ENCODE measurements at regions not wholly inside any gene's neighbourhood (a gene's known extent, or its start where the extent isn't known, plus 50 kb on each side); places are given as distances from the start of the nearest gene placed in this dataset.

- ChIA-PET SMC1A (ENCODE audit: uncharacterized antibody, unreplicated experiment) (no interaction called here), POLR2A (no interaction called here), CTCF (no interaction called here), RAD21 (ENCODE audit: unreplicated experiment) (no interaction called here)
- Histone ChIP-seq H2AFZ (ENCODE audit: control insufficient read depth, low read depth, low read length) (no peak overlapping the region), H3K4me2 (ENCODE audit: control insufficient read depth, insufficient read depth) (no peak overlapping the region), H3K4me3 (no peak overlapping the region), H3K79me2 (ENCODE audit: control insufficient read depth, insufficient read depth, low read length) (no peaks in the 10 kb centered on the region), H3K27me3 (replicated peaks in 1 of 2; ENCODE audit: control insufficient read depth in 2 of 2, insufficient read depth in 2 of 2, low read length in 1 of 2) (no peaks in the 10 kb centered on the region), H3K27ac (ENCODE audit: control insufficient read depth, insufficient read depth) (no peak overlapping the region), H3K9ac (ENCODE audit: control insufficient read depth, insufficient read depth, low read length) (no peak overlapping the region), H4K20me1 (ENCODE audit: control insufficient read depth, insufficient read depth) (no peaks in the 10 kb centered on the region), H3K4me1 (ENCODE audit: control insufficient read depth, insufficient read depth, low read length) (no peaks in the 10 kb centered on the region), H3K36me3 (ENCODE audit: control insufficient read depth in 2 of 2, insufficient read depth in 2 of 2, low read length in 1 of 2) (no peaks in the 10 kb centered on the region), H3K9me3 (replicated peaks; ENCODE audit: control insufficient read depth, insufficient read depth, low read length) (no peaks in the 10 kb centered on the region; the same call in 2 of the 3 replicates)
- intact Hi-C loops (cut with micrococcal nuclease; ENCODE audit: unreplicated experiment): no loop called here
- in situ Hi-C loops (cut with MboI): no loop called here
- TF ChIP-seq ZBTB33 (IDR thresholded peaks at IDR 0.05) (no peak), SREBF2 (IDR thresholded peaks at IDR 0.05; ENCODE audit: low read length) (no peak), BACH1 (IDR thresholded peaks at IDR 0.05; ENCODE audit: borderline replicate concordance) (no peak), PAX5 (IDR thresholded peaks at IDR 0.05; ENCODE audit: borderline replicate concordance, low read depth, low read length) (no peak), SMC3 (IDR thresholded peaks at IDR 0.05; ENCODE audit: borderline replicate concordance, low read length) (no peak), SUZ12 (IDR thresholded peaks at IDR 0.05; ENCODE audit: unreplicated experiment) (no peak), HDAC6 (IDR thresholded peaks at IDR 0.05; ENCODE audit: unreplicated experiment) (no peak), PKNOX1 (IDR thresholded peaks at IDR 0.05) (no peak), BRCA1 (IDR thresholded peaks at IDR 0.05; ENCODE audit: low read depth, low read length) (no peak)
- 71% methylated on average over 24 of the region's 30 CpGs for WGBS (ENCODE audit: insufficient coverage, insufficient replicate concordance, low lambda C conversion rate, missing lambda C conversion rate)
- FAIRE-seq (no peak), ATAC-seq (no peak), DNase-seq (ENCODE audit: low read depth, low spot score) (no peak)
- no TSS peak for BruUV-seq (replicated peaks)
Measured at GRCh38 chr19:27851002-27851481, 1361.9 kb downstream of the UQCRFS1 start.
